Mesenteric fat pad (tissue), 1 donor: ENCODE measurements at regions not wholly inside any gene's neighbourhood (a gene's known extent, or its start where the extent isn't known, plus 50 kb on each side); places are given as distances from the start of the nearest gene placed in this dataset.
"Not testable (repeated sequence)": the region's sequence is repeated elsewhere in the genome, so short reads cannot be mapped to it uniquely, and the experiment has no call there.

Experiments
- DNase-seq: peaks from one replicate; pipeline ENCODE4 v3.0.0-alpha.2; 2020; ENCODE audit warnings: low spot score
- donor health status: DM: yes; HTN: yes; CAD: no.

GRCh38 chr15:32536507-32537172 lies 56.6 kb upstream of the GOLGA8N start:
- DNase-seq: peak; percentile 85

GRCh38 chr15:32536057-32536493 lies 57.2 kb upstream of the GOLGA8N start:
- not testable (repeated sequence) for DNase-seq

GRCh38 chr15:32535150-32535898 lies 57.9 kb upstream of the GOLGA8N start:
- DNase-seq: not testable (repeated sequence)

GRCh38 chr15:32522900-32523299 lies 67.5 kb upstream of the GOLGA8O start:
- DNase-seq: not testable (repeated sequence)

GRCh38 chr15:32522421-32522820 lies 67.0 kb upstream of the GOLGA8O start:
- not testable (repeated sequence) for DNase-seq

GRCh38 chr15:32518976-32519375 lies 63.5 kb upstream of the GOLGA8O start:
- not testable (repeated sequence) for DNase-seq

GRCh38 chr15:32518013-32518412 lies 62.6 kb upstream of the GOLGA8O start:
- DNase-seq: peak; percentile 79

GRCh38 chr15:32516954-32517353 lies 61.5 kb upstream of the GOLGA8O start:
- DNase-seq: not testable (repeated sequence)

GRCh38 chr15:32513378-32513777 lies 57.9 kb upstream of the GOLGA8O start:
- not testable (repeated sequence) for DNase-seq

- DNase-seq: not testable (repeated sequence)
Observed at GRCh38 chr15:32510027-32510426, 54.6 kb upstream of the GOLGA8O start.

GRCh38 chr15:32508081-32508480 lies 52.6 kb upstream of the GOLGA8O start:
- DNase-seq: not testable (repeated sequence)

GRCh38 chr15:32506787-32507186 lies 51.4 kb upstream of the GOLGA8O start:
- DNase-seq: not testable (repeated sequence)

- DNase-seq: not testable (repeated sequence)
Observed at GRCh38 chr15:32505633-32506032, 50.2 kb upstream of the GOLGA8O start.
